Lower lobe of right lung (tissue), 2 donors: ENCODE measurements at regions not wholly inside any gene's neighbourhood (a gene's known extent, or its start where the extent isn't known, plus 50 kb on each side); places are given as distances from the start of the nearest gene placed in this dataset.

Experiments
- ATAC-seq, 2 donors: fragments of 200-7000 bp; cut with Tn5 transposase; one replicate each; pipeline ENCODE4 v1.9.1; 2020 to 2022; ENCODE audit warnings: mild to moderate bottlenecking in 2 of 2, moderate library complexity in 2 of 2
- DNase-seq: peaks from one replicate; pipeline ENCODE4 v3.0.0-alpha.2; 2020
- H3K27ac ChIP-seq: fragments of 200-600 bp; one replicate; pipeline ENCODE4 v1.8.0; 2022
- H3K27me3 ChIP-seq: fragments of 200-600 bp; one replicate; pipeline ENCODE4 v1.8.0; 2022; ENCODE audit warnings: low read depth
- H3K36me3 ChIP-seq: fragments of 200-600 bp; one replicate; pipeline ENCODE4 v1.8.0; 2022; ENCODE audit warnings: mild to moderate bottlenecking
- H3K4me1 ChIP-seq: fragments of 200-600 bp; one replicate; pipeline ENCODE4 v1.8.0; 2022
- H3K4me3 ChIP-seq: fragments of 200-600 bp; one replicate; pipeline ENCODE4 v1.8.0; 2022; ENCODE audit warnings: mild to moderate bottlenecking
- H3K9me3 ChIP-seq: fragments of 200-600 bp; one replicate; pipeline ENCODE4 v1.8.0; 2022
- CTCF ChIP-seq: fragments of 200-600 bp; IDR thresholded peaks from one replicate; pipeline ENCODE4 v1.8.0; 2022; ENCODE audit warnings: antibody characterized with exemption, mild to moderate bottlenecking
- intact Hi-C: fragments of 100-400 bp; cut with DNase I; formaldehyde crosslinking; loops from one replicate; pipeline ENCODE4 v1.11.0; 2022
- donor health status: DM: no; HTN: yes; CAD: no; lungs with severe emphysema.

DNA sequence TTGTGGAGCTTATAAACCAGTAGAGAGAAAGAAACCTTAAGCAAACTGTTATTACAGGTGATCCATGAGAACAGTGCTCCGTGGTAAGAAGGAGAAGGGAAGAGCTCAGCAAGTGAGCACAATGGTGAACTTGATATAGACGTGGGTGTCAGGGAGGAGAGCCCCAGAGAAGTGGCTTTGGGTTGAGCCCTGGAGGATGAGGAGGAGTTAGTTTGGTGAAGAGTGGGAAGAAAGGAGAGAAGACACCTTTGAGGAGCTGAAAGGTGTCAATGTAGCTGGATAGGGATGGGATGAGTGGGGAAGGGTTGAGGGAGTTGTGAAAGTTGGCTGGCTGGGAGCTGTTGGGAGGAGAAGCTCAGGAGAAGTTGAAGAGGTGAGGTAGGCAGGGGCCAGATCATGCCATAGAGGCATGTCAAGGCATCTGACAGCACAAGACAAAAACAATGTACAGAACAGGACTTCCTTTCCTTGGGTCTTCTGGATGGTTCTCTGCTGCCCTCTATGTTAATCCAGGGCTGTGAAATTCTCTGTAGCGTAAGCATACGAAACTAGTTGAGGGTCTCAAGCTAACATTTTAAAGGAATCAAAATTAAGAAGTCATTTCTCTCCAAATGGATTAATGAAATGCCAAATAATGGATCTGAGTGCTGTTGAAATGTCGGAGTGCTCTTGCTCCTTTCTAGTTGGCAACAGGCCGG is 501.9 kb downstream of the KDM4C start:
- intact Hi-C loops, result no loop called here
- no peak for DNase-seq
- no peak for ATAC-seq
- H3K4me1 ChIP-seq, result no peaks in the 10 kb centered on the region
- H3K4me3 ChIP-seq, result no peak overlapping the region
- no peaks in the 10 kb centered on the region for H3K36me3 ChIP-seq
- H3K27ac ChIP-seq, result no peak overlapping the region
- no peak for TF ChIP-seq CTCF
- no peaks in the 10 kb centered on the region for H3K27me3 ChIP-seq
- no peaks in the 10 kb centered on the region for H3K9me3 ChIP-seq

GRCh38 chr9:7258688-7259396 is 501.1 kb downstream of the KDM4C start:
- Histone ChIP-seq H3K27me3 (no peaks in the 10 kb centered on the region), H3K36me3 (no peaks in the 10 kb centered on the region), H3K4me3 (no peak overlapping the region), H3K9me3 (no peaks in the 10 kb centered on the region), H3K27ac (no peak overlapping the region), H3K4me1 (no peaks in the 10 kb centered on the region)
- DNase-seq (no peak), ATAC-seq (no peak)
- no peak for TF ChIP-seq CTCF
- intact Hi-C loops, result no loop called here

GRCh38 chr9:7246917-7247522 is 489.2 kb downstream of the KDM4C start:
- intact Hi-C loops, result no loop called here
- no peak for DNase-seq
- H3K9me3 ChIP-seq, result no peaks in the 10 kb centered on the region
- TF ChIP-seq CTCF, result no peak
- no peaks in the 10 kb centered on the region for H3K36me3 ChIP-seq
- no peak overlapping the region for H3K4me3 ChIP-seq
- no peak for ATAC-seq
- H3K27me3 ChIP-seq, result no peaks in the 10 kb centered on the region
- H3K27ac ChIP-seq, result no peak overlapping the region
- H3K4me1 ChIP-seq, result no peaks in the 10 kb centered on the region

DNA sequence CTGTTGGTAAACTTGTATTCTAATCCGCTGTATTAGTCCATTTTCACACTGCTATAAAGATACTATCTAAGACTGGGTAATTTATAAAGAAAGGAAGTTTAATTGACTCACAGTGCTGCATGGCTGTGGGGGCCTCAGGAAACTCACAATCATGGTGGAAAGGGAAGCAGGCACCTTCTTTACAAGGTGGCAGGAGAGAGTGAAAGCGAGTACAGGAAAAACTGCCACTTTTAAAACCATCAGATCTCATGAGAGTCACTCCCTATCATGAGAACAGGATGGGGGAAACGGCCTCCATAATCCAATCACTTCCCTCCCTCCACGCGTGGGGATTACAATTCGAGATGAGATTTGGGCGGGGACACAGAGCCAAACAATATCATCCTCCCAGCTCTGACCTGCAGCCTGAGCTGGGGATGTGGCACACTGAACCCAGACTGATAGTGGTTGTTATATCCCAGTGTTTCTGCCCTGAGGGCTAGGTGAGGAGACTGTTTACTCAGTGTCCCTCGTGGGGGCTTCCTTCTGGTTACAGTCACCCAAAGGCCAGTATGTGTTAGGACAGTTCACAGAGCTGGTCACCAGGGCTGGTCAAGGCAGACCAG is 488.3 kb downstream of the KDM4C start:
- Histone ChIP-seq H3K4me1 (no peaks in the 10 kb centered on the region), H3K27ac (no peak overlapping the region), H3K4me3 (no peak overlapping the region), H3K36me3 (no peaks in the 10 kb centered on the region), H3K9me3 (no peaks in the 10 kb centered on the region), H3K27me3 (no peaks in the 10 kb centered on the region)
- intact Hi-C loops, result no loop called here
- ATAC-seq, result no peak
- no peak for DNase-seq
- TF ChIP-seq CTCF, result no peak

- DNase-seq (no peak), ATAC-seq (no peak)
- H3K36me3 ChIP-seq, result no peaks in the 10 kb centered on the region
- peaks cover 4% of the 10 kb centered on the region for H3K9me3 ChIP-seq
- TF ChIP-seq CTCF, result no peak
- no peak overlapping the region for H3K4me3 ChIP-seq
- no peaks in the 10 kb centered on the region for H3K27me3 ChIP-seq
- no peaks in the 10 kb centered on the region for H3K4me1 ChIP-seq
- intact Hi-C loops, result no loop called here
- H3K27ac ChIP-seq, result no peak overlapping the region
These were observed 486.1 kb downstream of the KDM4C start for GRCh38 chr9:7243838-7244237.
